Breast epithelium (tissue), 3 donors: ENCODE measurements at regions not wholly inside any gene's neighbourhood (a gene's known extent, or its start where the extent isn't known, plus 50 kb on each side); places are given as distances from the start of the nearest gene placed in this dataset.

Source experiments
- POLR2A ChIP-seq: fragments of 450-650 bp; IDR thresholded peaks from one replicate; pipeline ENCODE4 v1.6.1; 2016; ENCODE audit warnings: antibody characterized with exemption, mild to moderate bottlenecking, moderate library complexity
- POLR2AphosphoS5 ChIP-seq, 3 donors: sonication (generic); formaldehyde crosslinking; IDR thresholded peaks; one replicate each; pipeline ENCODE4 v1.6.1; 2017; ENCODE audit warnings: antibody characterized with exemption in 3 of 3
- TF ChIP-seq, protein P1 (sequence below), 3 donors: fragments of 450-650 bp; IDR thresholded peaks; one replicate each; pipeline ENCODE4 v1.5.1; 2016 to 2017; ENCODE audit warnings: antibody characterized with exemption in 3 of 3, mild to moderate bottlenecking in 3 of 3, moderate library complexity in 3 of 3

GRCh38 chr14:31963587-31963986, 113.5 kb upstream of the ARHGAP5 start:
- TF ChIP-seq, protein P1, sequence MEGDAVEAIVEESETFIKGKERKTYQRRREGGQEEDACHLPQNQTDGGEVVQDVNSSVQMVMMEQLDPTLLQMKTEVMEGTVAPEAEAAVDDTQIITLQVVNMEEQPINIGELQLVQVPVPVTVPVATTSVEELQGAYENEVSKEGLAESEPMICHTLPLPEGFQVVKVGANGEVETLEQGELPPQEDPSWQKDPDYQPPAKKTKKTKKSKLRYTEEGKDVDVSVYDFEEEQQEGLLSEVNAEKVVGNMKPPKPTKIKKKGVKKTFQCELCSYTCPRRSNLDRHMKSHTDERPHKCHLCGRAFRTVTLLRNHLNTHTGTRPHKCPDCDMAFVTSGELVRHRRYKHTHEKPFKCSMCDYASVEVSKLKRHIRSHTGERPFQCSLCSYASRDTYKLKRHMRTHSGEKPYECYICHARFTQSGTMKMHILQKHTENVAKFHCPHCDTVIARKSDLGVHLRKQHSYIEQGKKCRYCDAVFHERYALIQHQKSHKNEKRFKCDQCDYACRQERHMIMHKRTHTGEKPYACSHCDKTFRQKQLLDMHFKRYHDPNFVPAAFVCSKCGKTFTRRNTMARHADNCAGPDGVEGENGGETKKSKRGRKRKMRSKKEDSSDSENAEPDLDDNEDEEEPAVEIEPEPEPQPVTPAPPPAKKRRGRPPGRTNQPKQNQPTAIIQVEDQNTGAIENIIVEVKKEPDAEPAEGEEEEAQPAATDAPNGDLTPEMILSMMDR (IDR thresholded peaks at IDR 0.05), result no peak
- TF ChIP-seq POLR2A (no peak), POLR2AphosphoS5 (IDR thresholded peaks at IDR 0.05) (no peak)
